ENCODE measurements at regions not wholly inside any gene's neighbourhood (a gene's known extent, or its start where the extent isn't known, plus 50 kb on each side); places are given as distances from the start of the nearest gene placed in this dataset.

GRCh38 chr7:17477182-17477581, 178.7 kb downstream of the AHR start:
- Mint-ChIP-seq H3K4me1 (no peaks in the 10 kb centered on the region), H3K27ac (no peak overlapping the region), H3K36me3 (ENCODE audit: low read depth) (no peaks in the 10 kb centered on the region), H3K4me3 (no peak overlapping the region), H3K9me3 (no peaks in the 10 kb centered on the region), H3K27me3 (ENCODE audit: insufficient read depth) (no peaks in the 10 kb centered on the region)
- Histone ChIP-seq H3K4me3 (ENCODE audit: low read length) (no peak overlapping the region), H3K36me3 (ENCODE audit: control insufficient read depth, insufficient read depth, low read length) (no peaks in the 10 kb centered on the region), H3K9me3 (ENCODE audit: control insufficient read depth, low read length) (no peaks in the 10 kb centered on the region), H3K4me1 (ENCODE audit: control insufficient read depth, insufficient read depth, low read length) (no peaks in the 10 kb centered on the region), H3K27ac (ENCODE audit: low read depth, low read length) (no peak overlapping the region), H3K9ac (ENCODE audit: extremely low read depth, low read length, poor library complexity, severe bottlenecking) (no peak overlapping the region), H3K27me3 (ENCODE audit: control insufficient read depth, insufficient read depth, low read length, poor library complexity, severe bottlenecking) (no peaks in the 10 kb centered on the region)
- WGBS, 2 experiments (ENCODE audit: insufficient coverage in 1 of 2, insufficient read length in 1 of 2): 77 to 89% methylated on average over 2 of the region's 2 CpGs
- DNase-seq: no peak
- no peak for TF ChIP-seq CTCF (conservative IDR thresholded peaks at IDR 0.05)

- TF ChIP-seq CTCF (conservative IDR thresholded peaks at IDR 0.05): no peak
- no peak overlapping the region for H3K4me3 Mint-ChIP-seq
- no peaks in the 10 kb centered on the region for H3K4me1 Mint-ChIP-seq
- H3K4me1 ChIP-seq (ENCODE audit: control insufficient read depth, insufficient read depth, low read length): no peaks in the 10 kb centered on the region
- WGBS, 2 experiments (ENCODE audit: insufficient coverage in 1 of 2, insufficient read length in 1 of 2): 94% methylated on average over 2 of the region's 2 CpGs; no CpG with 5 or more reads in 1 of the 2 experiments
- H3K36me3 Mint-ChIP-seq (ENCODE audit: low read depth): no peaks in the 10 kb centered on the region
- H3K27ac ChIP-seq (ENCODE audit: low read depth, low read length): no peak overlapping the region
- H3K9ac ChIP-seq (ENCODE audit: extremely low read depth, low read length, poor library complexity, severe bottlenecking): no peak overlapping the region
- H3K36me3 ChIP-seq (ENCODE audit: control insufficient read depth, insufficient read depth, low read length): no peaks in the 10 kb centered on the region
- H3K27me3 Mint-ChIP-seq (ENCODE audit: insufficient read depth): no peaks in the 10 kb centered on the region
- H3K9me3 Mint-ChIP-seq: no peaks in the 10 kb centered on the region
- no peaks in the 10 kb centered on the region for H3K9me3 ChIP-seq (ENCODE audit: control insufficient read depth, low read length)
- no peaks in the 10 kb centered on the region for H3K27me3 ChIP-seq (ENCODE audit: control insufficient read depth, insufficient read depth, low read length, poor library complexity, severe bottlenecking)
- no peak overlapping the region for H3K4me3 ChIP-seq (ENCODE audit: low read length)
- no peak for DNase-seq
- no peak overlapping the region for H3K27ac Mint-ChIP-seq
Measured at GRCh38 chr7:17481118-17481517, 182.7 kb downstream of the AHR start.

GRCh38 chr7:17485368-17485767, 186.9 kb downstream of the AHR start:
- Mint-ChIP-seq H3K27ac (no peak overlapping the region), H3K4me3 (no peak overlapping the region), H3K27me3 (ENCODE audit: insufficient read depth) (no peaks in the 10 kb centered on the region), H3K36me3 (ENCODE audit: low read depth) (no peaks in the 10 kb centered on the region), H3K9me3 (no peaks in the 10 kb centered on the region), H3K4me1 (peaks cover 22% of the 10 kb centered on the region)
- no peak overlapping the region for H3K9ac ChIP-seq (ENCODE audit: extremely low read depth, low read length, poor library complexity, severe bottlenecking)
- DNase-seq: no peak
- no peaks in the 10 kb centered on the region for H3K36me3 ChIP-seq (ENCODE audit: control insufficient read depth, insufficient read depth, low read length)
- no peaks in the 10 kb centered on the region for H3K27me3 ChIP-seq (ENCODE audit: control insufficient read depth, insufficient read depth, low read length, poor library complexity, severe bottlenecking)
- no peak overlapping the region for H3K4me3 ChIP-seq (ENCODE audit: low read length)
- H3K9me3 ChIP-seq (ENCODE audit: control insufficient read depth, low read length): no peaks in the 10 kb centered on the region
- 88% methylated on average over 1 of the region's 1 CpG; no CpG with 5 or more reads in 1 of the 2 experiments for WGBS, 2 experiments (ENCODE audit: insufficient coverage in 1 of 2, insufficient read length in 1 of 2)
- H3K27ac ChIP-seq (ENCODE audit: low read depth, low read length): no peak overlapping the region
- no peaks in the 10 kb centered on the region for H3K4me1 ChIP-seq (ENCODE audit: control insufficient read depth, insufficient read depth, low read length)
- TF ChIP-seq CTCF (conservative IDR thresholded peaks at IDR 0.05): no peak

Measured in endodermal cell (in vitro differentiated cells).